Liver (tissue), 8 donors: ENCODE measurements at regions not wholly inside any gene's neighbourhood (a gene's known extent, or its start where the extent isn't known, plus 50 kb on each side); places are given as distances from the start of the nearest gene placed in this dataset.

Source experiments
- DNase-seq: peaks from one replicate; pipeline ENCODE4 v3.0.0-alpha.2; 2017; ENCODE audit warnings: low spot score
- H3K27ac ChIP-seq, 2 donors: one replicate each; pipeline ENCODE4 v1.7.0; 2013; ENCODE audit warnings: inconsistent platforms in 2 of 2, low read length in 2 of 2, control low read depth in 1 of 2, low read depth in 1 of 2, mild to moderate bottlenecking in 1 of 2
- H3K27me3 ChIP-seq, 4 donors: one replicate each; pipeline versions ENCODE4 v1.6.1 to v1.7.0; 2013; ENCODE audit warnings: low read length in 3 of 4, inconsistent platforms in 1 of 4, mild to moderate bottlenecking in 1 of 4, moderate library complexity in 1 of 4; ENCODE audit not compliant: control insufficient read depth in 4 of 4, insufficient read depth in 4 of 4
- H3K36me3 ChIP-seq, 4 donors: one replicate each; pipeline versions ENCODE4 v1.6.1 to v1.7.0; 2013; ENCODE audit warnings: low read length in 3 of 4, mild to moderate bottlenecking in 3 of 4, low read depth in 1 of 4, moderate library complexity in 1 of 4; ENCODE audit not compliant: control insufficient read depth in 4 of 4, insufficient read depth in 3 of 4
- H3K4me1 ChIP-seq, 4 donors: one replicate each; pipeline versions ENCODE4 v1.6.1 to v1.7.0; 2013; ENCODE audit warnings: low read length in 3 of 4, mild to moderate bottlenecking in 3 of 4, moderate library complexity in 1 of 4; ENCODE audit not compliant: control insufficient read depth in 4 of 4, insufficient read depth in 4 of 4
- H3K4me3 ChIP-seq, 3 donors: one replicate each; pipeline versions ENCODE4 v1.6.1 to v1.7.0; 2013; ENCODE audit warnings: low read length in 3 of 3, control low read depth in 1 of 3, low read depth in 1 of 3, mild to moderate bottlenecking in 1 of 3
- H3K9ac ChIP-seq, 2 donors: one replicate each; pipeline ENCODE4 v1.7.0; 2013; ENCODE audit warnings: low read length in 2 of 2, mild to moderate bottlenecking in 2 of 2, moderate library complexity in 2 of 2, control low read depth in 1 of 2, low read depth in 1 of 2
- H3K9me3 ChIP-seq, 4 donors: one replicate each; pipeline versions ENCODE4 v1.6.1 to v1.7.0; 2013; ENCODE audit warnings: low read length in 3 of 4; ENCODE audit not compliant: control insufficient read depth in 4 of 4
- EGR1 ChIP-seq, 2 donors: IDR thresholded peaks; 2 replicates each; pipeline ENCODE4 v1.6.1; 2016 to 2018; ENCODE audit warnings: antibody characterized with exemption in 2 of 2, low read depth in 2 of 2
- FOXA1 ChIP-seq: IDR thresholded peaks from 2 replicates; pipeline ENCODE4 v1.6.1; 2016; ENCODE audit warnings: antibody characterized with exemption
- FOXA2 ChIP-seq: IDR thresholded peaks from 2 replicates; pipeline ENCODE4 v1.6.1; 2016; ENCODE audit warnings: antibody characterized with exemption
- GABPA ChIP-seq, 2 donors: IDR thresholded peaks in 1 of 2; conservative IDR thresholded peaks in 1 of 2; 2 replicates each; pipeline ENCODE4 v1.6.1; 2016; ENCODE audit warnings: antibody characterized with exemption in 2 of 2, mild to moderate bottlenecking in 1 of 2, moderate library complexity in 1 of 2
- HNF4A ChIP-seq, 2 donors: conservative IDR thresholded peaks; 2 replicates each; pipeline ENCODE4 v1.6.1; 2016; ENCODE audit warnings: antibody characterized with exemption in 2 of 2, mild to moderate bottlenecking in 2 of 2
- HNF4G ChIP-seq: IDR thresholded peaks from 2 replicates; pipeline ENCODE4 v1.6.1; 2016; ENCODE audit warnings: antibody characterized with exemption
- JUND ChIP-seq, 2 donors: IDR thresholded peaks; 2 replicates each; pipeline ENCODE4 v1.6.1; 2016; ENCODE audit warnings: antibody characterized with exemption in 2 of 2
- NR2F2 ChIP-seq: IDR thresholded peaks from 2 replicates; pipeline ENCODE4 v1.6.1; 2016; ENCODE audit warnings: antibody characterized with exemption
- RAD21 ChIP-seq, 2 donors: IDR thresholded peaks; 2 replicates each; pipeline ENCODE4 v1.6.1; 2016; ENCODE audit warnings: antibody characterized with exemption in 2 of 2, mild to moderate bottlenecking in 2 of 2
- RXRA ChIP-seq, 2 donors: IDR thresholded peaks; 2 replicates each; pipeline ENCODE4 v1.6.1; 2017 to 2018; ENCODE audit warnings: antibody characterized with exemption in 2 of 2, mild to moderate bottlenecking in 1 of 2
- SP1 ChIP-seq: IDR thresholded peaks from 2 replicates; pipeline ENCODE4 v1.6.1; 2018; ENCODE audit warnings: antibody characterized with exemption, mild to moderate bottlenecking
- TAF1 ChIP-seq: conservative IDR thresholded peaks from 2 replicates; pipeline ENCODE4 v1.6.1; 2016; ENCODE audit warnings: antibody characterized with exemption, mild to moderate bottlenecking
- YY1 ChIP-seq: IDR thresholded peaks from 2 replicates; pipeline ENCODE4 v1.6.1; 2016; ENCODE audit warnings: antibody characterized with exemption, mild to moderate bottlenecking
- WGBS: extraction: QIAGEN DNeasy Blood & Tissue Kit; methylation state at CpG from one replicate; pipeline ENCODE4 v1.1.7; 2013; 5-methylcytosine and 5-hydroxymethylcytosine counted together
- TF ChIP-seq, protein P1 (sequence below): IDR thresholded peaks from 2 replicates; pipeline ENCODE4 v1.6.1; 2016; ENCODE audit warnings: antibody characterized with exemption
- TF ChIP-seq, protein P2 (sequence below): fragments of 150-350 bp; IDR thresholded peaks from 2 replicates; pipeline ENCODE4 v1.5.1; 2017; ENCODE audit warnings: improper control_type of control experiment, low read depth, low read length; ENCODE audit not compliant: missing input control
- TF ChIP-seq, protein P3 (sequence below): IDR thresholded peaks from 2 replicates; pipeline ENCODE4 v1.6.1; 2016; ENCODE audit warnings: antibody characterized with exemption
- TF ChIP-seq, protein P4 (sequence below): IDR thresholded peaks from 2 replicates; pipeline ENCODE4 v1.6.1; 2016; ENCODE audit warnings: antibody characterized with exemption
- TF ChIP-seq, protein P5 (sequence below): IDR thresholded peaks from 2 replicates; pipeline ENCODE4 v1.6.1; 2016; ENCODE audit warnings: antibody characterized with exemption, mild to moderate bottlenecking
- donor health status: healthy.
- donor health status: healthy.
- donor health status: healthy.
- donor health status: healthy.
- donor health status: healthy.

DNA sequence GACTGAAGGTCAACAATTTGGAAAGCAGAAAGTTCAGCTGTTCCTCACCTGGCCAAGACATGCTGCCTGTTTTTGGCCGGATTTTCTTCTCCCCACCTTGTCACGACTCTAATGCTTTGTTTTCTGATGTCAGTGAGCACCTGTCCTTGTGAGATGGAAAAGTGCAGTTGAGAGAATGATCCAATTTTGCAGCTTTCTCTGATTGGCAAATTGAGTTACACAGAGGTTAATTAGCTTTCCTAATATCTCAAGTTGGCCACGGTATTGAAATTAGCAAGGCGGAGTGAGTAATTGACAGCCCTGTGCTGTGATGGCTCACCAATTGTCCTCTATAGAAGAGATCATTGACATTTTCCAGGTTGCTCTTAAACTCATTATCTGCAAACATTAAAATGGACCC is 126.8 kb upstream of the VCX3A start:
- TF ChIP-seq TAF1, result no peak
- TF ChIP-seq, protein P1, sequence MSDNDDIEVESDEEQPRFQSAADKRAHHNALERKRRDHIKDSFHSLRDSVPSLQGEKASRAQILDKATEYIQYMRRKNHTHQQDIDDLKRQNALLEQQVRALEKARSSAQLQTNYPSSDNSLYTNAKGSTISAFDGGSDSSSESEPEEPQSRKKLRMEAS, result no peak
- TF ChIP-seq FOXA2, result no peak
- no peak for TF ChIP-seq HNF4G
- TF ChIP-seq, protein P2, sequence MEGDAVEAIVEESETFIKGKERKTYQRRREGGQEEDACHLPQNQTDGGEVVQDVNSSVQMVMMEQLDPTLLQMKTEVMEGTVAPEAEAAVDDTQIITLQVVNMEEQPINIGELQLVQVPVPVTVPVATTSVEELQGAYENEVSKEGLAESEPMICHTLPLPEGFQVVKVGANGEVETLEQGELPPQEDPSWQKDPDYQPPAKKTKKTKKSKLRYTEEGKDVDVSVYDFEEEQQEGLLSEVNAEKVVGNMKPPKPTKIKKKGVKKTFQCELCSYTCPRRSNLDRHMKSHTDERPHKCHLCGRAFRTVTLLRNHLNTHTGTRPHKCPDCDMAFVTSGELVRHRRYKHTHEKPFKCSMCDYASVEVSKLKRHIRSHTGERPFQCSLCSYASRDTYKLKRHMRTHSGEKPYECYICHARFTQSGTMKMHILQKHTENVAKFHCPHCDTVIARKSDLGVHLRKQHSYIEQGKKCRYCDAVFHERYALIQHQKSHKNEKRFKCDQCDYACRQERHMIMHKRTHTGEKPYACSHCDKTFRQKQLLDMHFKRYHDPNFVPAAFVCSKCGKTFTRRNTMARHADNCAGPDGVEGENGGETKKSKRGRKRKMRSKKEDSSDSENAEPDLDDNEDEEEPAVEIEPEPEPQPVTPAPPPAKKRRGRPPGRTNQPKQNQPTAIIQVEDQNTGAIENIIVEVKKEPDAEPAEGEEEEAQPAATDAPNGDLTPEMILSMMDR, result no peak
- TF ChIP-seq, protein P3, sequence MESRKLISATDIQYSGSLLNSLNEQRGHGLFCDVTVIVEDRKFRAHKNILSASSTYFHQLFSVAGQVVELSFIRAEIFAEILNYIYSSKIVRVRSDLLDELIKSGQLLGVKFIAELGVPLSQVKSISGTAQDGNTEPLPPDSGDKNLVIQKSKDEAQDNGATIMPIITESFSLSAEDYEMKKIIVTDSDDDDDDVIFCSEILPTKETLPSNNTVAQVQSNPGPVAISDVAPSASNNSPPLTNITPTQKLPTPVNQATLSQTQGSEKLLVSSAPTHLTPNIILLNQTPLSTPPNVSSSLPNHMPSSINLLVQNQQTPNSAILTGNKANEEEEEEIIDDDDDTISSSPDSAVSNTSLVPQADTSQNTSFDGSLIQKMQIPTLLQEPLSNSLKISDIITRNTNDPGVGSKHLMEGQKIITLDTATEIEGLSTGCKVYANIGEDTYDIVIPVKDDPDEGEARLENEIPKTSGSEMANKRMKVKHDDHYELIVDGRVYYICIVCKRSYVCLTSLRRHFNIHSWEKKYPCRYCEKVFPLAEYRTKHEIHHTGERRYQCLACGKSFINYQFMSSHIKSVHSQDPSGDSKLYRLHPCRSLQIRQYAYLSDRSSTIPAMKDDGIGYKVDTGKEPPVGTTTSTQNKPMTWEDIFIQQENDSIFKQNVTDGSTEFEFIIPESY, result no peak
- TF ChIP-seq SP1, result no peak
- TF ChIP-seq JUND (IDR thresholded peaks at IDR 0.05), result no peak
- TF ChIP-seq, protein P4, sequence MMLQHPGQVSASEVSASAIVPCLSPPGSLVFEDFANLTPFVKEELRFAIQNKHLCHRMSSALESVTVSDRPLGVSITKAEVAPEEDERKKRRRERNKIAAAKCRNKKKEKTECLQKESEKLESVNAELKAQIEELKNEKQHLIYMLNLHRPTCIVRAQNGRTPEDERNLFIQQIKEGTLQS, result no peak
- no peak for TF ChIP-seq FOXA1
- no peak for TF ChIP-seq YY1
- TF ChIP-seq NR2F2, result no peak
- TF ChIP-seq GABPA (IDR thresholded peaks at IDR 0.05 in 1 of 2, conservative IDR thresholded peaks at IDR 0.05 in 1 of 2), result no peak
- TF ChIP-seq, protein P5, sequence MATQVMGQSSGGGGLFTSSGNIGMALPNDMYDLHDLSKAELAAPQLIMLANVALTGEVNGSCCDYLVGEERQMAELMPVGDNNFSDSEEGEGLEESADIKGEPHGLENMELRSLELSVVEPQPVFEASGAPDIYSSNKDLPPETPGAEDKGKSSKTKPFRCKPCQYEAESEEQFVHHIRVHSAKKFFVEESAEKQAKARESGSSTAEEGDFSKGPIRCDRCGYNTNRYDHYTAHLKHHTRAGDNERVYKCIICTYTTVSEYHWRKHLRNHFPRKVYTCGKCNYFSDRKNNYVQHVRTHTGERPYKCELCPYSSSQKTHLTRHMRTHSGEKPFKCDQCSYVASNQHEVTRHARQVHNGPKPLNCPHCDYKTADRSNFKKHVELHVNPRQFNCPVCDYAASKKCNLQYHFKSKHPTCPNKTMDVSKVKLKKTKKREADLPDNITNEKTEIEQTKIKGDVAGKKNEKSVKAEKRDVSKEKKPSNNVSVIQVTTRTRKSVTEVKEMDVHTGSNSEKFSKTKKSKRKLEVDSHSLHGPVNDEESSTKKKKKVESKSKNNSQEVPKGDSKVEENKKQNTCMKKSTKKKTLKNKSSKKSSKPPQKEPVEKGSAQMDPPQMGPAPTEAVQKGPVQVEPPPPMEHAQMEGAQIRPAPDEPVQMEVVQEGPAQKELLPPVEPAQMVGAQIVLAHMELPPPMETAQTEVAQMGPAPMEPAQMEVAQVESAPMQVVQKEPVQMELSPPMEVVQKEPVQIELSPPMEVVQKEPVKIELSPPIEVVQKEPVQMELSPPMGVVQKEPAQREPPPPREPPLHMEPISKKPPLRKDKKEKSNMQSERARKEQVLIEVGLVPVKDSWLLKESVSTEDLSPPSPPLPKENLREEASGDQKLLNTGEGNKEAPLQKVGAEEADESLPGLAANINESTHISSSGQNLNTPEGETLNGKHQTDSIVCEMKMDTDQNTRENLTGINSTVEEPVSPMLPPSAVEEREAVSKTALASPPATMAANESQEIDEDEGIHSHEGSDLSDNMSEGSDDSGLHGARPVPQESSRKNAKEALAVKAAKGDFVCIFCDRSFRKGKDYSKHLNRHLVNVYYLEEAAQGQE, result no peak
- TF ChIP-seq EGR1 (IDR thresholded peaks at IDR 0.05; ENCODE audit: low read depth in 2 of 2), result no peak
- TF ChIP-seq RAD21 (IDR thresholded peaks at IDR 0.05), result no peak
- no peak for TF ChIP-seq HNF4A (conservative IDR thresholded peaks at IDR 0.05)
- no peak for TF ChIP-seq RXRA (IDR thresholded peaks at IDR 0.05)
- no peak for DNase-seq
- no peaks in the 10 kb centered on the region for H3K27me3 ChIP-seq
- H3K27ac ChIP-seq, result no peak overlapping the region
- H3K9me3 ChIP-seq, result peaks cover 0 to 3% (median 0%) of the 10 kb centered on the region in 4 donors
- H3K9ac ChIP-seq, result no peak overlapping the region
- 90% methylated on average over 4 of the region's 4 CpGs for WGBS
- no peaks in the 10 kb centered on the region for H3K4me1 ChIP-seq
- no peaks in the 10 kb centered on the region for H3K36me3 ChIP-seq
- H3K4me3 ChIP-seq, result no peak overlapping the region
